B cell (primary cell): ENCODE measurements at regions not wholly inside any gene's neighbourhood (a gene's known extent, or its start where the extent isn't known, plus 50 kb on each side); places are given as distances from the start of the nearest gene placed in this dataset.
"Not testable (repeated sequence)": the region's sequence is repeated elsewhere in the genome, so short reads cannot be mapped to it uniquely, and the experiment has no call there.

Experiments
- ATAC-seq: fragments of 200-7000 bp; cut with Tn5 transposase; one replicate; pipeline ENCODE4 v1.10.0; 2021; ENCODE audit warnings: low read depth, mild to moderate bottlenecking, moderate number of reproducible peaks, moderate library complexity
- CTCF ChIA-PET: fragments of 350-600 bp; sonication (Branson Sonifier 250); formaldehyde crosslinking; loops from one replicate; lab custom pipeline; 2021; ENCODE audit warnings: antibody characterized with exemption, inconsistent platforms; lab: Charles Lee
- POLR2A ChIA-PET: fragments of 350-600 bp; sonication (Branson Sonifier 250); formaldehyde crosslinking; loops from one replicate; lab custom pipeline; 2021; ENCODE audit warnings: antibody characterized with exemption; lab: Charles Lee
- DNase-seq: peaks from one replicate; pipeline ENCODE4 v3.0.0; 2013
- H2AFZ ChIP-seq: 2 replicates; pipeline ENCODE4 v1.6.1; 2012; ENCODE audit warnings: mild to moderate bottlenecking, low read depth, low read length; ENCODE audit not compliant: insufficient read depth, poor library complexity, severe bottlenecking
- H3K27ac ChIP-seq, 2 donors: 1 replicate in 1 of 2; 2 replicates in 1 of 2; pipeline ENCODE4 v1.5.1; 2012 to 2013; ENCODE audit warnings: low read length in 2 of 2, mild to moderate bottlenecking in 2 of 2, moderate library complexity in 1 of 2
- H3K27me3 ChIP-seq, 4 experiments: fragments of 200-600 bp in 1 of 4; sonication (generic) in 1 of 4; replicated peaks in 1 of 4; 1 replicate in 2 of 4; 2 replicates in 2 of 4; pipeline versions ENCODE4 v1.6.1 to v1.7.0; 2013 to 2016; ENCODE audit warnings: low read length in 3 of 4, mild to moderate bottlenecking in 2 of 4, mixed read lengths in 1 of 4, moderate library complexity in 1 of 4; ENCODE audit not compliant: insufficient read depth in 4 of 4, control insufficient read depth in 3 of 4; ENCODE audit errors: control extremely low read depth in 1 of 4
- H3K36me3 ChIP-seq, 2 experiments: replicated peaks in 1 of 2; 1 replicate in 1 of 2; 2 replicates in 1 of 2; pipeline versions ENCODE4 v1.6.1 to v1.7.1; 2013; ENCODE audit warnings: low read length in 1 of 2; ENCODE audit not compliant: insufficient read depth in 2 of 2, control insufficient read depth in 1 of 2; ENCODE audit errors: control extremely low read depth in 1 of 2, extremely low read depth in 1 of 2
- H3K4me1 ChIP-seq, 2 donors: fragments of 200-600 bp in 1 of 2; sonication (generic) in 1 of 2; 1 replicate in 1 of 2; 2 replicates in 1 of 2; pipeline versions ENCODE4 v1.5.1 to v1.6.1; 2013 to 2017; ENCODE audit warnings: low read length in 2 of 2; ENCODE audit not compliant: control insufficient read depth in 2 of 2, insufficient read depth in 2 of 2
- H3K4me2 ChIP-seq: replicated peaks from 2 replicates; pipeline ENCODE3; 2012; ENCODE audit warnings: mild to moderate bottlenecking, low read depth, low read length; ENCODE audit not compliant: poor library complexity, severe bottlenecking
- H3K4me3 ChIP-seq, 5 experiments: fragments of 200-600 bp in 1 of 5; sonication (generic) in 1 of 5; 1 replicate in 3 of 5; 2 replicates in 2 of 5; pipeline versions ENCODE4 v1.5.1 to v1.7.0; 2011 to 2016; ENCODE audit warnings: low read length in 4 of 5, mild to moderate bottlenecking in 4 of 5, low read depth in 2 of 5, control low read depth in 1 of 5, moderate library complexity in 1 of 5; ENCODE audit not compliant: insufficient read depth in 1 of 5; ENCODE audit errors: control extremely low read depth in 1 of 5, extremely low read depth in 1 of 5
- H3K79me2 ChIP-seq: fragments of 200-600 bp; sonication (generic); one replicate; pipeline ENCODE4 v1.6.0; 2016; ENCODE audit warnings: low read length; ENCODE audit not compliant: control insufficient read depth, insufficient read depth
- H3K9ac ChIP-seq: fragments of 200-600 bp; sonication (generic); 2 replicates; pipeline ENCODE4 v1.6.1; 2017; ENCODE audit warnings: mild to moderate bottlenecking, low read length, moderate library complexity
- H3K9me3 ChIP-seq, 3 donors: one replicate each; pipeline versions ENCODE4 v1.6.1 to v1.7.1; 2013; ENCODE audit warnings: low read length in 2 of 3; ENCODE audit not compliant: control insufficient read depth in 2 of 3, insufficient read depth in 1 of 3; ENCODE audit errors: control extremely low read depth in 1 of 3
- H4K20me1 ChIP-seq: 2 replicates; pipeline ENCODE4 v1.6.0; 2012; ENCODE audit warnings: mild to moderate bottlenecking, low read length; ENCODE audit not compliant: insufficient read depth, control insufficient read depth, poor library complexity, severe bottlenecking
- H3K27ac Mint-ChIP-seq: one replicate; pipeline ENCODE4 v1.8.0; 2021; ENCODE audit warnings: mixed read lengths
- H3K27me3 Mint-ChIP-seq: one replicate; pipeline ENCODE4 v1.8.0; 2021; ENCODE audit warnings: mixed read lengths
- H3K4me1 Mint-ChIP-seq: one replicate; pipeline ENCODE4 v1.8.0; 2021; ENCODE audit warnings: mixed read lengths
- H3K4me3 Mint-ChIP-seq: one replicate; pipeline ENCODE4 v1.8.0; 2021; ENCODE audit warnings: mixed read lengths
- H3K9me3 Mint-ChIP-seq: one replicate; pipeline ENCODE4 v1.8.0; 2022; ENCODE audit warnings: mixed read lengths; ENCODE audit not compliant: insufficient read depth
- CTCF ChIP-seq: fragments of 200-600 bp; IDR thresholded peaks from one replicate; pipeline ENCODE4 v1.8.0; 2022; ENCODE audit warnings: antibody characterized with exemption, mild to moderate bottlenecking
- EZH2 ChIP-seq: IDR thresholded peaks from 2 replicates; pipeline ENCODE4 v1.6.1; 2012; ENCODE audit warnings: borderline replicate concordance, low read depth, mild to moderate bottlenecking, moderate library complexity, low read length; ENCODE audit not compliant: insufficient read depth, poor library complexity, severe bottlenecking
- WGBS: methylation state at CpG from one replicate; pipeline ENCODE4 v1.1.5; 2013; ENCODE audit warnings: missing lambda C conversion rate; ENCODE audit not compliant: insufficient coverage; 5-methylcytosine and 5-hydroxymethylcytosine counted together
- intact Hi-C: fragments of 100-400 bp; cut with micrococcal nuclease; formaldehyde crosslinking; loops from one replicate; pipeline ENCODE4 v1.10.0; 2022

- H3K4me3 ChIP-seq = no peak overlapping the region
- ATAC-seq (no peak), DNase-seq (no peak)
- H3K9me3 Mint-ChIP-seq = no peaks in the 10 kb centered on the region
- H3K36me3 ChIP-seq = no peaks in the 10 kb centered on the region
- H3K27ac ChIP-seq = no peak overlapping the region
- intact Hi-C loops = no loop called here
- H2AFZ ChIP-seq = no peak overlapping the region
- H3K9me3 ChIP-seq = peaks cover 0 to 5% (median 0%) of the 10 kb centered on the region in 3 donors
- peaks cover 7% of the 10 kb centered on the region for H3K27me3 Mint-ChIP-seq
- POLR2A ChIA-PET = no interaction called here
- no peaks in the 10 kb centered on the region for H3K79me2 ChIP-seq
- H3K4me1 ChIP-seq = no peaks in the 10 kb centered on the region
- no peaks in the 10 kb centered on the region for H4K20me1 ChIP-seq
- H3K9ac ChIP-seq = no peak overlapping the region
- no peak overlapping the region for H3K4me3 Mint-ChIP-seq
- no peak overlapping the region for H3K27ac Mint-ChIP-seq
- H3K4me1 Mint-ChIP-seq = no peaks in the 10 kb centered on the region
- H3K27me3 ChIP-seq = no peaks in the 10 kb centered on the region
- no peak overlapping the region for H3K4me2 ChIP-seq
- CTCF ChIA-PET = interaction anchor here (1.1 kb wide), 1 partner anchor 13 kb away, joined by 4 read pairs; no protein-coding TSS in a partner anchor
- TF ChIP-seq CTCF = no peak
- TF ChIP-seq EZH2 = no peak
- WGBS = no CpG with 5 or more reads among the region's 1 CpG
These were observed 71.0 kb upstream of the THRB start for GRCh38 chr3:24565656-24566055.

GRCh38 chr3:24566927-24567326 lies 72.3 kb upstream of the THRB start:
- Histone ChIP-seq H3K27me3 (no peaks in the 10 kb centered on the region), H4K20me1 (no peaks in the 10 kb centered on the region), H3K4me2 (no peak overlapping the region), H3K4me3 (no peak overlapping the region), H3K36me3 (no peaks in the 10 kb centered on the region), H3K9me3 (peaks cover 0 to 5% (median 0%) of the 10 kb centered on the region in 3 donors), H3K9ac (no peak overlapping the region), H3K27ac (no peak overlapping the region), H3K79me2 (no peaks in the 10 kb centered on the region), H2AFZ (no peak overlapping the region), H3K4me1 (no peaks in the 10 kb centered on the region)
- ChIA-PET POLR2A (no interaction called here), CTCF (no interaction called here)
- WGBS = 95% methylated on average over 15 of the region's 15 CpGs
- H3K4me1 Mint-ChIP-seq = no peaks in the 10 kb centered on the region
- TF ChIP-seq EZH2 (no peak), CTCF (no peak)
- H3K27me3 Mint-ChIP-seq = peaks cover 7% of the 10 kb centered on the region
- H3K4me3 Mint-ChIP-seq = no peak overlapping the region
- no peak overlapping the region for H3K27ac Mint-ChIP-seq
- H3K9me3 Mint-ChIP-seq = no peaks in the 10 kb centered on the region
- ATAC-seq (no peak), DNase-seq (no peak)
- intact Hi-C loops = no loop called here

GRCh38 chr3:24572409-24572808 lies 77.8 kb upstream of the THRB start:
- H3K27me3 Mint-ChIP-seq, H3K9me3 Mint-ChIP-seq, H3K9me3 ChIP-seq, H2AFZ ChIP-seq, intact Hi-C loops, H3K79me2 ChIP-seq, H3K4me3 ChIP-seq, CTCF ChIA-PET, H3K4me1 Mint-ChIP-seq, DNase-seq, H3K4me1 ChIP-seq, H4K20me1 ChIP-seq, H3K27me3 ChIP-seq, ATAC-seq, H3K9ac ChIP-seq, H3K4me2 ChIP-seq, H3K4me3 Mint-ChIP-seq, H3K27ac ChIP-seq, H3K36me3 ChIP-seq, H3K27ac Mint-ChIP-seq, POLR2A ChIA-PET: not testable (repeated sequence)
- WGBS = 96% methylated on average over 4 of the region's 6 CpGs
